Neural progenitor cell (in vitro differentiated cells): ENCODE measurements at regions not wholly inside any gene's neighbourhood (a gene's known extent, or its start where the extent isn't known, plus 50 kb on each side); places are given as distances from the start of the nearest gene placed in this dataset.

Experiments
- DNase-seq: peaks from one replicate; pipeline ENCODE4 v3.0.0-alpha.2; 2016; ENCODE audit warnings: low spot score
- H2AFZ ChIP-seq: fragments of 200-600 bp; sonication (generic); replicated peaks from 2 replicates; pipeline ENCODE4 v1.6.1; 2016; ENCODE audit warnings: antibody characterized with exemption
- H3F3A ChIP-seq: fragments of 200-600 bp; sonication (generic); 2 replicates; pipeline ENCODE4 v1.6.1; 2016; ENCODE audit warnings: antibody characterized with exemption, low read depth
- H3K27ac ChIP-seq: fragments of 200-600 bp; sonication (generic); 2 replicates; pipeline ENCODE4 v1.5.1; 2016; ENCODE audit warnings: mild to moderate bottlenecking
- H3K27me3 ChIP-seq: fragments of 200-600 bp; sonication (generic); 2 replicates; pipeline ENCODE4 v1.6.1; 2016; ENCODE audit warnings: mild to moderate bottlenecking, moderate library complexity
- H3K36me3 ChIP-seq: fragments of 200-600 bp; sonication (generic); 2 replicates; pipeline ENCODE4 v1.5.1; 2016
- H3K4me1 ChIP-seq: fragments of 200-600 bp; sonication (generic); 2 replicates; pipeline ENCODE4 v1.6.1; 2016; ENCODE audit warnings: mixed run types
- H3K4me2 ChIP-seq: fragments of 200-600 bp; sonication (generic); 2 replicates; pipeline ENCODE4 v1.6.1; 2016
- H3K4me3 ChIP-seq: fragments of 200-600 bp; sonication (generic); 2 replicates; pipeline ENCODE4 v1.5.1; 2016
- H3K79me2 ChIP-seq: fragments of 200-600 bp; sonication (generic); 2 replicates; pipeline ENCODE4 v1.6.1; 2016; ENCODE audit warnings: low read depth
- H3K9ac ChIP-seq: fragments of 200-600 bp; sonication (generic); 2 replicates; pipeline ENCODE4 v1.6.1; 2016
- H3K9me3 ChIP-seq: fragments of 200-600 bp; sonication (generic); 2 replicates; pipeline ENCODE4 v1.5.1; 2016; ENCODE audit warnings: low read depth
- H4K20me1 ChIP-seq: fragments of 200-600 bp; sonication (generic); 2 replicates; pipeline ENCODE4 v1.6.1; 2016; ENCODE audit warnings: low read depth
- H3K27ac Mint-ChIP-seq: 3 replicates; pipeline ENCODE4 v1.8.0; 2021; ENCODE audit warnings: mixed read lengths
- H3K27me3 Mint-ChIP-seq: 2 replicates; pipeline ENCODE4 v1.8.0; 2022; ENCODE audit warnings: low read depth, mild to moderate bottlenecking, inconsistent platforms, moderate library complexity, mixed read lengths; ENCODE audit not compliant: insufficient read depth
- H3K36me3 Mint-ChIP-seq: 3 replicates; pipeline ENCODE4 v1.8.0; 2021; ENCODE audit warnings: mixed read lengths
- H3K4me1 Mint-ChIP-seq: 3 replicates; pipeline ENCODE4 v1.8.0; 2021; ENCODE audit warnings: mixed read lengths
- H3K4me3 Mint-ChIP-seq: 3 replicates; pipeline ENCODE4 v1.8.0; 2021; ENCODE audit warnings: mild to moderate bottlenecking, moderate library complexity, mixed read lengths
- H3K9me3 Mint-ChIP-seq: 3 replicates; pipeline ENCODE4 v1.8.0; 2020; ENCODE audit warnings: mixed read lengths
- CTCF ChIP-seq: fragments of 200-600 bp; sonication (generic); IDR thresholded peaks from 2 replicates; pipeline ENCODE4 v1.5.1; 2017; ENCODE audit warnings: antibody characterized with exemption, mild to moderate bottlenecking
- EZH2 ChIP-seq: fragments of 200-600 bp; sonication (generic); IDR thresholded peaks from 2 replicates; pipeline ENCODE4 v1.6.1; 2017; ENCODE audit warnings: antibody characterized with exemption, mild to moderate bottlenecking, moderate library complexity
- EZH2phosphoT487 ChIP-seq: fragments of 200-600 bp; sonication (generic); IDR thresholded peaks from 2 replicates; pipeline ENCODE4 v1.6.1; 2017; ENCODE audit warnings: antibody characterized with exemption

GRCh38 chr12:89821896-89822295 is 113.3 kb upstream of the ATP2B1 start:
- Histone ChIP-seq H2AFZ (no peak overlapping the region), H3K4me1 (no peaks in the 10 kb centered on the region), H4K20me1 (no peaks in the 10 kb centered on the region), H3K27me3 (no peaks in the 10 kb centered on the region), H3K27ac (no peak overlapping the region), H3K9me3 (no peaks in the 10 kb centered on the region), H3K79me2 (no peaks in the 10 kb centered on the region), H3F3A (no peaks in the 10 kb centered on the region), H3K36me3 (no peaks in the 10 kb centered on the region), H3K4me2 (no peak overlapping the region), H3K9ac (no peak overlapping the region), H3K4me3 (no peak overlapping the region)
- Mint-ChIP-seq H3K4me1 (peaks cover 11% of the 10 kb centered on the region), H3K27ac (no peak overlapping the region), H3K27me3 (no peaks in the 10 kb centered on the region), H3K9me3 (peaks cover 5% of the 10 kb centered on the region), H3K4me3 (no peak overlapping the region), H3K36me3 (no peaks in the 10 kb centered on the region)
- no peak for DNase-seq
- no peak for TF ChIP-seq EZH2phosphoT487
- TF ChIP-seq EZH2: no peak
- TF ChIP-seq CTCF: no peak

DNA sequence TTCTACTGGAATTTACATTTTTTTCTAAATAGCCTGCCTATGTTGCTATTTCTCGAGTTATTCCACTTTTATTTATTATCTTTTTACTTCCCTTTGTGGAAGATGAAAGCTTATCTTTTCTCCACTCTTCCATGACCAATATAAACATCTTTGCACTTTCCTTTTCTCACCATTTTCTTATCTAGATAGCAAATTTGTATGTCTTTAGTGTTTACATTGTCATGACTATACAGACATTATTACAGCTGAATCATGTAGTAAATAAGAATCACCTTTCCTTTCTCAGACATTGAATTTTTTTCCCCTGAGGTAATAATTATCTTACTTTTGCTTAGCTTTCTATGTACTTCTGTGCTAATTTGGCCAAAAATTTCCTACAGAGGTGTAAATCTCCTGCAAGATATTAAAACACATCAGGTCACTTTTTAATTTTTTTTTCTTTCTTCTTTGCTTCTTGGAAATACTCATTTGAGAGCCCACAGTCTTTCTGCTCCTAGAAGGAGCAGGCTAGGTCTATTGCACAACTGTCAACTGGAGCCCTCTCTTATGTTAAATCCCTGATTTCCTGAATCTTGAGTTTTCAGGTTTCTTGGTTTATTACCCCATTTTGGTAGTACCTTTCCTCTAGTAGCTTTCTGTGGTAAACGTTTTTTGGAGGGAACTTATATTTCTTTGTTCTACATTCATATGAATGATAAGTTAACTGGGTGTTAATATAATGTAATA is 109.0 kb upstream of the ATP2B1 start:
- Histone ChIP-seq H4K20me1 (no peaks in the 10 kb centered on the region), H3K36me3 (no peaks in the 10 kb centered on the region), H2AFZ (peak overlapping the region; percentile 39), H3K4me1 (peaks cover 6% of the 10 kb centered on the region), H3K27me3 (no peaks in the 10 kb centered on the region), H3K9ac (no peak overlapping the region), H3K4me2 (no peak overlapping the region), H3K4me3 (no peak overlapping the region), H3K79me2 (no peaks in the 10 kb centered on the region), H3K9me3 (no peaks in the 10 kb centered on the region), H3F3A (no peaks in the 10 kb centered on the region), H3K27ac (no peak overlapping the region)
- Mint-ChIP-seq H3K4me1 (peaks cover 8% of the 10 kb centered on the region), H3K27me3 (no peaks in the 10 kb centered on the region), H3K4me3 (no peak overlapping the region), H3K27ac (no peak overlapping the region), H3K9me3 (peaks cover 2% of the 10 kb centered on the region), H3K36me3 (no peaks in the 10 kb centered on the region)
- no peak for DNase-seq
- TF ChIP-seq EZH2phosphoT487 (no peak), EZH2 (no peak), CTCF (no peak)

- Mint-ChIP-seq H3K9me3 (no peaks in the 10 kb centered on the region), H3K27me3 (peaks cover 2% of the 10 kb centered on the region), H3K4me1 (peaks cover 4% of the 10 kb centered on the region), H3K27ac (no peak overlapping the region), H3K4me3 (no peak overlapping the region), H3K36me3 (no peaks in the 10 kb centered on the region)
- Histone ChIP-seq H3K27ac (no peak overlapping the region), H3K9me3 (no peaks in the 10 kb centered on the region), H3K36me3 (no peaks in the 10 kb centered on the region), H2AFZ (no peak overlapping the region), H3K4me2 (no peak overlapping the region), H3K79me2 (no peaks in the 10 kb centered on the region), H3K4me3 (no peak overlapping the region), H4K20me1 (no peaks in the 10 kb centered on the region), H3K4me1 (peaks cover 6% of the 10 kb centered on the region), H3K27me3 (no peaks in the 10 kb centered on the region), H3K9ac (no peak overlapping the region), H3F3A (no peaks in the 10 kb centered on the region)
- no peak for DNase-seq
- TF ChIP-seq EZH2: no peak
- no peak for TF ChIP-seq CTCF
- no peak for TF ChIP-seq EZH2phosphoT487
Observed at GRCh38 chr12:89815225-89815624, 106.6 kb upstream of the ATP2B1 start.
